ENCODE measurements at regions not wholly inside any gene's neighbourhood (a gene's known extent, or its start where the extent isn't known, plus 50 kb on each side); places are given as distances from the start of the nearest gene placed in this dataset.

GRCh38 chr13:18953139-18953930 lies 228.3 kb downstream of the TUBA3C start:
- no peak for TF ChIP-seq CTCF (IDR thresholded peaks at IDR 0.05)
- no peak for TF ChIP-seq POLR2A (IDR thresholded peaks at IDR 0.05)
- TF ChIP-seq POLR2AphosphoS5 (IDR thresholded peaks at IDR 0.05; ENCODE audit: insufficient read depth in 1 of 2, low read depth in 1 of 2): no peak
